Fibroblast of mammary gland (primary cell): ENCODE measurements at regions not wholly inside any gene's neighbourhood (a gene's known extent, or its start where the extent isn't known, plus 50 kb on each side); places are given as distances from the start of the nearest gene placed in this dataset.
"Not testable (repeated sequence)": the region's sequence is repeated elsewhere in the genome, so short reads cannot be mapped to it uniquely, and the experiment has no call there.

Source experiments
- DNase-seq: peaks from one replicate; pipeline ENCODE4 v3.0.0-alpha.2; 2010; ENCODE audit warnings: low read depth
- H3K4me3 ChIP-seq: 2 replicates; pipeline ENCODE4 v1.5.1; 2011; ENCODE audit warnings: low read depth, mild to moderate bottlenecking, low read length, moderate library complexity; ENCODE audit not compliant: control insufficient read depth
- TF ChIP-seq, protein P1 (sequence below): conservative IDR thresholded peaks from 2 replicates; pipeline ENCODE4 v1.5.1; 2011; ENCODE audit warnings: low read depth, low read length, inconsistent platforms; ENCODE audit not compliant: control insufficient read depth, insufficient read depth

GRCh38 chrX:79462458-79462857 lies 95.3 kb upstream of the ITM2A start:
- no peak overlapping the region for H3K4me3 ChIP-seq
- TF ChIP-seq, protein P1, sequence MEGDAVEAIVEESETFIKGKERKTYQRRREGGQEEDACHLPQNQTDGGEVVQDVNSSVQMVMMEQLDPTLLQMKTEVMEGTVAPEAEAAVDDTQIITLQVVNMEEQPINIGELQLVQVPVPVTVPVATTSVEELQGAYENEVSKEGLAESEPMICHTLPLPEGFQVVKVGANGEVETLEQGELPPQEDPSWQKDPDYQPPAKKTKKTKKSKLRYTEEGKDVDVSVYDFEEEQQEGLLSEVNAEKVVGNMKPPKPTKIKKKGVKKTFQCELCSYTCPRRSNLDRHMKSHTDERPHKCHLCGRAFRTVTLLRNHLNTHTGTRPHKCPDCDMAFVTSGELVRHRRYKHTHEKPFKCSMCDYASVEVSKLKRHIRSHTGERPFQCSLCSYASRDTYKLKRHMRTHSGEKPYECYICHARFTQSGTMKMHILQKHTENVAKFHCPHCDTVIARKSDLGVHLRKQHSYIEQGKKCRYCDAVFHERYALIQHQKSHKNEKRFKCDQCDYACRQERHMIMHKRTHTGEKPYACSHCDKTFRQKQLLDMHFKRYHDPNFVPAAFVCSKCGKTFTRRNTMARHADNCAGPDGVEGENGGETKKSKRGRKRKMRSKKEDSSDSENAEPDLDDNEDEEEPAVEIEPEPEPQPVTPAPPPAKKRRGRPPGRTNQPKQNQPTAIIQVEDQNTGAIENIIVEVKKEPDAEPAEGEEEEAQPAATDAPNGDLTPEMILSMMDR, result no peak
- DNase-seq, result no peak

GRCh38 chrX:79456593-79456992 lies 89.5 kb upstream of the ITM2A start:
- H3K4me3 ChIP-seq, DNase-seq: not testable (repeated sequence)

- no peak for DNase-seq
- H3K4me3 ChIP-seq, result no peak overlapping the region
- TF ChIP-seq, protein P1, result no peak
Observed at GRCh38 chrX:79452881-79453280, 85.7 kb upstream of the ITM2A start.

DNA sequence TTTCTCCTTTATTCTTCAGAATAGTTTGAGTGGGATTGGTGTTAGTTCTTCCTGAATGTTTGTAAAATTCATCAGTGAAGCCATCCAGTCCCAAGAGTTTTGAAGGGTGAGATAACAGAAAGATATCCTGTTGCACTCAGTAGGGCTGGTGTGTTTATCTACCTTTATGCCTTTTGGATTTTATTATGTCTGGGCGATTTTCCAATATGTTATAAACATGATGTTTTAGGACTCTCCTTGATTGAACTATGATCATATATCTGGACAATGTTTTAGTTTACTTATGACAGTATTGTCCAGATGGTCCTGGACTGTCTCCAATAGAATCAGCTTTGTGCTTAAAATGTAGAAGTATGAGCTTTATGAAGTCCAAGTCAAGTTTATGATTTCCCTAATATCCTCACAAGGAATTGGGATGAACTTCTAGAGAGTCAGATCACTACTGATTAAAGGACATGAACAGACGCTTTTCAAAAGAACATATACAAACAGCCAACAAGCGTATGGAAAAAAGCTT lies 77.6 kb upstream of the ITM2A start:
- TF ChIP-seq, protein P1, result no peak

DNA sequence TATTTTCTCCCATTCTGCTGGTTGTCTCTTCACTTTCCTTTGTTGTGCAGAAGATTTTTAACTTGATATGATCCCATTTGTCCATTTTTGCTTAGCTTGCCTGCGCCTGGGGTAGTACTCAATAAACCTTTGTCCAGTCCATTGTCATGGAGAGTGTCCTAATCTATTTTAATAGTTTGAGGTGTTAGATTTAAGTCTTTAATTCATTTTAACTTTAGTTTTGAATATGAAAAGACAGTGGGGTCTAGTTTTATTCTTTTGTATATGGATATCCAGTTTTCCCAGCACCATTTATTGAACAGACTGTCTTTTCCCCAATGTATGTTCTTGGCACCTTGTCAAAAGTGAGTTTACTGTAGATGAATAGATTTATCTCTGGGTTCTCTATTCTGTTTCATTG lies 76.0 kb upstream of the ITM2A start:
- no peak overlapping the region for H3K4me3 ChIP-seq
- TF ChIP-seq, protein P1, result no peak
- DNase-seq, result no peak

More for the DNA sequence above, 77.6 kb upstream of the ITM2A start:
- H3K4me3 ChIP-seq, result no peak overlapping the region
- DNase-seq, result no peak

DNA sequence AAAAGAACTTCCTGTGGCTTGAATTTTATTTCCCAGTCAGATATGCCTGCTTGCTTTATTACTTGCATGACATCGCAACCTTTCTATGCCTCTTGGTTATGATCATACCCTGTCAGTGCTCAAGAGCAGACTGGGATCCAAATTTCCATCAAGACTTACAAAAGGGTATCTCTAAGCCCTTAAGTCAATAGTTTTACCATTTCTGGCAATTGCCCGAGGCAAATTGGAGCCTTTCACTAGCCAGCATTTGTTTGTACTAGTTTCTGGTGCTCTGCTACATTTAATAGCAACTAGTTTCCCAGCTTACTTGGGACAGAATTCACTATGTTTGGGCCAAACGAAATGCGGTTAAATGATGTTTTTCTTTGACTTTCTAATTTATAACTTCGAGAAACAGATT lies 73.2 kb upstream of the ITM2A start:
- TF ChIP-seq, protein P1, result no peak
- no peak for DNase-seq
- H3K4me3 ChIP-seq, result no peak overlapping the region
